Upper lobe of left lung (tissue), 4 donors: ENCODE measurements at regions not wholly inside any gene's neighbourhood (a gene's known extent, or its start where the extent isn't known, plus 50 kb on each side); places are given as distances from the start of the nearest gene placed in this dataset.

Experiments used
- EP300 ChIP-seq, 4 donors: sonication (generic); formaldehyde crosslinking; IDR thresholded peaks; one replicate each; pipeline ENCODE4 v1.5.1; 2017; ENCODE audit warnings: antibody characterized with exemption in 4 of 4, control low read depth in 2 of 4
- TF ChIP-seq, protein P1 (sequence below), 6 experiments: fragments of 450-650 bp in 4 of 6; fragments of 200-600 bp in 2 of 6; sonication (generic) in 2 of 6; IDR thresholded peaks; one replicate each; pipeline ENCODE4 v1.5.1; 2016 to 2019; ENCODE audit warnings: antibody characterized with exemption in 6 of 6

DNA sequence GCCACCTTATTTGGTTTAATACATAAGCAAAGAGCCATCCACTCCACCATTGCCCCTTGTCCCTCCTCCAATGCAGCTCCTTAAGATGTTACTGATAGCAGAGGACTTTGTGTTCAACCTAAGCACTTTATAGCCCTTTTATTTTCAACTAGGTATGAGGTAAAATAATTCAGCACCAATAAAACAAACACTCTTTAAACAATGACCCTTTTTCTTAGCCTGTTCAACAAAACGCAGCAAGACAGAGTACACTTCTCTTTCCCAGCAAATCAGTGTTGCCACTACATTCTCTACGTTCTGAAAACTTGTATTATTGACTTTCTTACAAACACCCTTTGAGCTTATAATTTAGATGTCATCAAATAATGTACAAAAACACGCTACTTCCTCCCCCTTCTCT lies 104.0 kb upstream of the IGLL5 start:
- TF ChIP-seq EP300 (IDR thresholded peaks at IDR 0.05), result no peak
- TF ChIP-seq, protein P1, sequence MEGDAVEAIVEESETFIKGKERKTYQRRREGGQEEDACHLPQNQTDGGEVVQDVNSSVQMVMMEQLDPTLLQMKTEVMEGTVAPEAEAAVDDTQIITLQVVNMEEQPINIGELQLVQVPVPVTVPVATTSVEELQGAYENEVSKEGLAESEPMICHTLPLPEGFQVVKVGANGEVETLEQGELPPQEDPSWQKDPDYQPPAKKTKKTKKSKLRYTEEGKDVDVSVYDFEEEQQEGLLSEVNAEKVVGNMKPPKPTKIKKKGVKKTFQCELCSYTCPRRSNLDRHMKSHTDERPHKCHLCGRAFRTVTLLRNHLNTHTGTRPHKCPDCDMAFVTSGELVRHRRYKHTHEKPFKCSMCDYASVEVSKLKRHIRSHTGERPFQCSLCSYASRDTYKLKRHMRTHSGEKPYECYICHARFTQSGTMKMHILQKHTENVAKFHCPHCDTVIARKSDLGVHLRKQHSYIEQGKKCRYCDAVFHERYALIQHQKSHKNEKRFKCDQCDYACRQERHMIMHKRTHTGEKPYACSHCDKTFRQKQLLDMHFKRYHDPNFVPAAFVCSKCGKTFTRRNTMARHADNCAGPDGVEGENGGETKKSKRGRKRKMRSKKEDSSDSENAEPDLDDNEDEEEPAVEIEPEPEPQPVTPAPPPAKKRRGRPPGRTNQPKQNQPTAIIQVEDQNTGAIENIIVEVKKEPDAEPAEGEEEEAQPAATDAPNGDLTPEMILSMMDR (IDR thresholded peaks at IDR 0.05), result no peak
